Mucosa of rectum (tissue), 2 donors: ENCODE measurements at regions not wholly inside any gene's neighbourhood (a gene's known extent, or its start where the extent isn't known, plus 50 kb on each side); places are given as distances from the start of the nearest gene placed in this dataset.

Experiments
- H3K27ac ChIP-seq, 2 donors: one replicate each; pipeline ENCODE4 v1.7.0; 2013; ENCODE audit warnings: inconsistent platforms in 2 of 2, low read depth in 2 of 2, low read length in 2 of 2
- H3K27me3 ChIP-seq, 2 donors: one replicate each; pipeline ENCODE4 v1.7.0; 2013; ENCODE audit warnings: low read length in 2 of 2; ENCODE audit not compliant: control insufficient read depth in 2 of 2, insufficient read depth in 2 of 2
- H3K36me3 ChIP-seq, 2 donors: one replicate each; pipeline ENCODE4 v1.7.0; 2013; ENCODE audit warnings: low read length in 2 of 2; ENCODE audit not compliant: control insufficient read depth in 2 of 2, insufficient read depth in 2 of 2
- H3K4me1 ChIP-seq, 2 donors: one replicate each; pipeline ENCODE4 v1.7.0; 2013; ENCODE audit warnings: low read length in 2 of 2, mild to moderate bottlenecking in 1 of 2; ENCODE audit not compliant: control insufficient read depth in 2 of 2, insufficient read depth in 2 of 2
- H3K4me3 ChIP-seq, 2 donors: one replicate each; pipeline ENCODE4 v1.7.0; 2013; ENCODE audit warnings: low read length in 2 of 2
- H3K9ac ChIP-seq, 2 donors: one replicate each; pipeline ENCODE4 v1.7.0; 2013; ENCODE audit warnings: low read length in 2 of 2, low read depth in 1 of 2, mild to moderate bottlenecking in 1 of 2
- H3K9me3 ChIP-seq, 2 donors: one replicate each; pipeline ENCODE4 v1.7.0; 2013; ENCODE audit warnings: low read length in 2 of 2; ENCODE audit not compliant: control insufficient read depth in 2 of 2
- donor health status: healthy.
- donor health status: Normal muscosa, but diverticular disease.

DNA sequence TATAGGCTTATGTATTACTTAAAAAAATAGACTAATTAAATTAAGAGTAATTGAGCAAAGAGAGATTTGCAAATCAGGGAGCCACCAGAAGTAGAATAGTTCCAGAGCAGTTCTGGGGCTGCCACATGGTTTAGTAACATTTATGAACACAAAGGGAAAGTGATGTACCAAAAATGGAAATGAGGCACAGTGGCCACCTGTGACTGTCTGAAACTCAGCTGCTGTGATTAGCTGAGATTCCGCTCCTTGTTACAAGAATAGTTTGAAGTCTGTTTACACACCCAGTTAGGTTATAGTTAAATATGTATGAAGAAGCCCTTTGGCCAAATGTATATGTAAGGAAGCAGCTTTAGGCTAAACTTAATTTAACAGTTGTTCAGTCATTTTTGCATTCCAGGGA lies 901.5 kb upstream of the CHORDC1 start:
- H3K9me3 ChIP-seq: no peaks in the 10 kb centered on the region
- H3K4me1 ChIP-seq: no peaks in the 10 kb centered on the region
- no peak overlapping the region for H3K4me3 ChIP-seq
- H3K27me3 ChIP-seq: no peaks in the 10 kb centered on the region
- no peak overlapping the region for H3K9ac ChIP-seq
- no peaks in the 10 kb centered on the region for H3K36me3 ChIP-seq
- no peak overlapping the region for H3K27ac ChIP-seq

DNA sequence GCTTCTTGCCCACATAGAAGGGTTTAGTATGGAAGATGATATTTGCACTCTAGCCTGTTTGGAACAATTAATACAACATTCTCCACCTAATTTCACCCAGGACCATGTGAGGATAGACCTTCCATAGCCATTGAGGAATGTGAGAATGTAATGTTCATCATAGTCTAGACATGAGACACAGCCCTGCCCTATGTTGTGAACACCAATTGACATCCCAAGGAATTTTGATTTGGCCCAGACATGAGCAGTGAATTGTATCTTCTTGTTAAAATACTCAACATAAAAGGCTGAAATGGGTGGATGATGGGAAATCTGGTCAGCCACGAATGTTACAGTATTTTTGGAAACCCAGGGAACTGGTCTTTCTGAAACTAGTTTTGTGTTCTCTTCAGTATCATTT lies 892.3 kb upstream of the CHORDC1 start:
- H3K36me3 ChIP-seq: no peaks in the 10 kb centered on the region
- no peak overlapping the region for H3K27ac ChIP-seq
- no peak overlapping the region for H3K4me3 ChIP-seq
- no peaks in the 10 kb centered on the region for H3K9me3 ChIP-seq
- no peaks in the 10 kb centered on the region for H3K4me1 ChIP-seq
- H3K27me3 ChIP-seq: no peaks in the 10 kb centered on the region
- H3K9ac ChIP-seq: no peak overlapping the region

DNA sequence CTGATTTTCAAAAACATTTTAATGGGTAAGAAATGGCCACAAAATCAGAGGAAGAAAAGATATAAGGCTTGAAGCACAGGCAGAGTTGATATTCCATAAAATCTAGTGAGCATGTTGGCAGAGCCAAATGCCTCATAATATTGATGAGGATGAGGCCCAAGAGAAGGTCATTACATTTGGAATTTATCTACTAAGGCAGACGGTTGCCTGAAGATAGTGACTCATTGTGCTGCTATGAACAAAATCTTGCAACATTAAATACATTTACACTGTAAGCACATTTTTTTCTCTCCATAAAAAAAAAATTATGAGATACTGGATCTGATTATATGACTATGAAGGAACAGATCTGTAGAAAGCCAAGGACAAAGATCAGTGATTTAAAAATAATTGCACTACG lies 881.4 kb upstream of the CHORDC1 start:
- no peaks in the 10 kb centered on the region for H3K4me1 ChIP-seq
- no peak overlapping the region for H3K4me3 ChIP-seq
- H3K27ac ChIP-seq: no peak overlapping the region
- H3K27me3 ChIP-seq: no peaks in the 10 kb centered on the region
- H3K9ac ChIP-seq: no peak overlapping the region
- H3K36me3 ChIP-seq: no peaks in the 10 kb centered on the region
- H3K9me3 ChIP-seq: no peaks in the 10 kb centered on the region

DNA sequence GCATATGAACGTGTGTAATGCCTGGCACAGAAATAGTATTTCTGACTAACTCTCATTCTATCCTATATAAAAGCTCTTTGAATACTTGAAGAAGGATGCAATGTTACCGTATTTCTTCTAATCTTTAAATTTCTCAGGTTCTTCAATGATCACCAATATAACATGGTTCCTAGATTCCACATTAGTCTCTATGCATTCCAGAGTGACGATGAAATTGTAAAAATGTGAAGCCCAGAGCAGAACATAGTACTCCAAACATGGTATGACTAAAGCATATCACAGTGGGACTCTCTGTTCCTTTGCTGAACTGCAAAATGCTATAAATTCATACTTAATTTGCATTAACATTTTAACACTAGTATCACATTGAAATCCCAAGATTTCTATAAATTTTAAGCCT lies 877.6 kb upstream of the CHORDC1 start:
- Histone ChIP-seq H3K36me3 (no peaks in the 10 kb centered on the region), H3K9me3 (no peaks in the 10 kb centered on the region), H3K9ac (no peak overlapping the region), H3K27ac (no peak overlapping the region), H3K27me3 (no peaks in the 10 kb centered on the region), H3K4me1 (no peaks in the 10 kb centered on the region), H3K4me3 (no peak overlapping the region)

DNA sequence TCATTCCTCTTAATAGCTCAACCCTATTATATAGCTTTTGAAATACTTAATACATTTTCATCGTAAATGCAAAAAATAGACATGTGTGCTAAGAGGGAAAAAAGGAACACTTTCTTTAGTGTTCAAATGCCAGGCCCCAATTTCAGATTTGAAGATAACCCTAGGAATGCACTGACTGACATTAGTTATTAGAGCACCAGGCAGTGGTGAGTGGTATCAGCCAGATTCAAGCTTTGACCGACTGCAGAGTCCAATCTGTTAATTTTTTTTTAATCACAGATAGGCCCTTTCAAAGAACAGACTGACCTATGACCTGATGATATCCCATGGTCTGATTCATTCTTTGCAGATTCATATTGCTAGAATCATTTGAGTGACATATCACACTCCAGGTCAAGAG lies 874.2 kb upstream of the CHORDC1 start:
- Histone ChIP-seq H3K36me3 (no peaks in the 10 kb centered on the region), H3K27ac (no peak overlapping the region), H3K9ac (no peak overlapping the region), H3K4me3 (no peak overlapping the region), H3K27me3 (no peaks in the 10 kb centered on the region), H3K9me3 (no peaks in the 10 kb centered on the region), H3K4me1 (no peaks in the 10 kb centered on the region)

DNA sequence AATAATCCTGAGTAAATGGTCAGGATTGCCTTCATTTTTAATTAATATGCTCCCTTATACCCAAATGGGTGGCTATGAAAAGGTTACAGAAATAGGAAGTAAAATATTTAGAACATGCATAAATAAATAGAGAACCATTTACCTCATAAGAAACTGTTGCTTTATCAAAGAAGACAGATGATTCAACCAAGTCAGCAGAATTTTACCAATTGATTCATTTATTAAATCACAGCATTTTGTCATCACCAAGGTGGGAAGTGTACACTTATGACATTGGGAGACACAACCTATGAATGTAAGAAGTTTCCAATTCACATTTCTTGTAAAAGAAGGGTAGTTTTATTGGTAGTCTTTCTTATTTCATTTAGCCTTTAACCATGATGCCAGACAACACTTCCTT lies 870.3 kb upstream of the CHORDC1 start:
- no peaks in the 10 kb centered on the region for H3K27me3 ChIP-seq
- H3K36me3 ChIP-seq: no peaks in the 10 kb centered on the region
- no peaks in the 10 kb centered on the region for H3K4me1 ChIP-seq
- H3K9me3 ChIP-seq: no peaks in the 10 kb centered on the region
- H3K27ac ChIP-seq: no peak overlapping the region
- H3K9ac ChIP-seq: no peak overlapping the region
- no peak overlapping the region for H3K4me3 ChIP-seq

DNA sequence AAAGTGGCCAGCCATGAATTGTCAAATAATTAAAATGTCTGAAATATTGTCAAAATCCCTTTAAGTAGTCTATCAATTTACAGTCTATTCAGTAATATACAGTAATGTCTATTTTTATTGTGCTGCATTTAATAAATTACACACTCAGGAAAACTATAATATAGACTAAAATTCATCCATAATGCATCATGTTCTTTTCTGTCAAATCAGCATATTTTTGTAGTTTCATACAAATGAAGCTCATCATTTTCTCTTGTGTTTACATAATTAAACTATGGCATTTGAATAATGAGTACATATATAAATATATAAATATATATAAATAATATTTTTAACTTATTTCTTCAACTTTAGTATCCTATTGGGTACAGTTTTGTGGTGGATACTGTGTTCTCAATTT lies 868.7 kb upstream of the CHORDC1 start:
- Histone ChIP-seq H3K27me3 (no peaks in the 10 kb centered on the region), H3K27ac (no peak overlapping the region), H3K36me3 (no peaks in the 10 kb centered on the region), H3K9ac (no peak overlapping the region), H3K4me3 (no peak overlapping the region), H3K4me1 (no peaks in the 10 kb centered on the region), H3K9me3 (no peaks in the 10 kb centered on the region)

DNA sequence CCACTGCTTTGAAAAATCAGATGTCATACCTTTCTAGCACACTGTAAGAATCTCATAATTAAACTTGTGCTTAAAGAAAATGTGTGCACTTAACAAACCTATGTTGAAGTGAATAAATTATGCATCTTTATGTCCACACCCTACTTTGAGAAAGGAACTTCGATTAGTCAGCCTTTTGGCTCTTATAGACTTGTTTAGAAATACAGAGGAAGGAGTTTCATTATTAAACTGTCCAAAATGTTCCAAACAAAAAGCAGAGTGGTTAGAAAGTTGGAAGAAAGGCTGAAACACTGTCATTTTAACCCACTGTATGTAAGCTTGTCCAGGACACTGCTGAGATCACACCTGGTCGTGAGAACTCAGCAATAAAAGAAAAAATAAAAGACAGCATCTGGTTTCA lies 863.2 kb upstream of the CHORDC1 start:
- H3K9me3 ChIP-seq: peaks cover 0 to 2% of the 10 kb centered on the region in 2 donors
- H3K4me3 ChIP-seq: no peak overlapping the region
- H3K27me3 ChIP-seq: no peaks in the 10 kb centered on the region
- no peaks in the 10 kb centered on the region for H3K4me1 ChIP-seq
- no peak overlapping the region for H3K27ac ChIP-seq
- no peaks in the 10 kb centered on the region for H3K36me3 ChIP-seq
- no peak overlapping the region for H3K9ac ChIP-seq

DNA sequence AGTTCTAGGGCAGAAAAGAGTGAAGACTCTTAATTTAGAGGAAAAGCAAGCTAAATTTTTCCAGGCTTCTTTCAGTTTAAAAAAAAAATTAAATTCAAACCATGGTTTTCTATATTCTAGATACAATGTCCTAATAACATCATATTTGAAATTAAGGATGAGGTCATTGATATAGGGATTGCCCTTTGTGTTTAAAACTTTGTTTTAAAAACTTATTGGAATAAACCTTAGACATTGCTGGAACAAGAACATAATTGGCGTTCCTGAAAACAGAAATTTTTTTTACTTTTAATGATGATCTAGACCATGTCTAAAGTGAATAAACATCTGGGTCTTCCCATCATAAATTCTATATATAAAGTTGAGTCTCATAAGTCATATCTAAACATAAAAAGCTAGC lies 859.4 kb upstream of the CHORDC1 start:
- Histone ChIP-seq H3K9ac (no peak overlapping the region), H3K4me3 (no peak overlapping the region), H3K27me3 (no peaks in the 10 kb centered on the region)

DNA sequence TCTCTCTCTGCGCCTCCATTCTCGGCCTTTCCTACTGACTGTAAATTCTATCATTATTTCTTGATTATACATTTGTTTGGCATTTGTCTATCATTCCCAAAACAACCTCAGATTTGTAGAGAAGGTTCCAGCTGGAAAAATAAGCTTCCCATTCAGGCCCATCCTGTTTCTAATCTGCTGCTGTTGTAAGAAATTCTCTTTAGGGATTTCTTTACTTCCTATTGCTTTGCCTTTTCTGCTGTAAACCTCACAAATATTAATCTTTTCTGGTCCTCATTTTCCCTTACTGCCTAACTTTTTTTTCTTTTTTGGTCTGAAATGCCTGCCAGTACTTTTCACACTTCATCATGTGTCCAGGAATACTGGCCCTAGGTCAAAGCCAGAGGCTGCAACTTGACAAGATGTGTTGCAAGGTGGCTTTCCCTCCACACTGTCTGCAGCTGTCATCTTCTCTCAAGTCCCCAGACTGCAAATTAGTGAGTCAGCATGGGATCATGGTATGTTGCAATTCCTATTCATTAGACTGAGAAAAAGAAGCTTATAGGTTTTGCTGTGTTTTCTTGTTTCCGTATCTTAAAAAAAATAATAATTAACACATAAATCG lies 858.7 kb upstream of the CHORDC1 start:
- no peaks in the 10 kb centered on the region for H3K27me3 ChIP-seq
- no peak overlapping the region for H3K4me3 ChIP-seq
- no peaks in the 10 kb centered on the region for H3K36me3 ChIP-seq
- no peak overlapping the region for H3K27ac ChIP-seq
- peaks cover 0 to 2% of the 10 kb centered on the region in 2 donors for H3K9me3 ChIP-seq
- no peak overlapping the region for H3K9ac ChIP-seq
- no peaks in the 10 kb centered on the region for H3K4me1 ChIP-seq

More for the DNA sequence above, 859.4 kb upstream of the CHORDC1 start:
- Histone ChIP-seq H3K27ac (no peak overlapping the region), H3K9me3 (peaks cover 0 to 2% of the 10 kb centered on the region in 2 donors), H3K4me1 (no peaks in the 10 kb centered on the region), H3K36me3 (no peaks in the 10 kb centered on the region)

DNA sequence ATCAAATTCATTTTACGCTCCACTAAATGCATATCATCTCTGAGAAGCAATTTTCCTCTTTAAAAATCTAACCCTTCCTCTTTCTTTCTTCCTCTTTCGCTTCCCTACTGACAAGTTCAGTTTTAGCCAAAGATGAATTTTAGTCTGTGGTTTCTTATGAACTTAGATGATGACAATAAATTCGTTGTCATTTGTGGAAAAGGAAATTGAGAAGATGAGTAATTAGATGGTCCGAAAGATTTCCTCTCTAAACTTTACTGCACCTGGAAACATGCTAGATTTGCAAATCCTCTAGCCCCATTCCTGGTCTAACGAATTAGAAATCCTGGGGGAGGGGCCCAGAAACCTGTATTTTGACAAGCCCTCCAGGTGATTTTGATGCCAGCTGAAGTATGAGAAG lies 855.4 kb upstream of the CHORDC1 start:
- no peaks in the 10 kb centered on the region for H3K27me3 ChIP-seq
- H3K9me3 ChIP-seq: peaks cover 0 to 3% of the 10 kb centered on the region in 2 donors
- no peaks in the 10 kb centered on the region for H3K36me3 ChIP-seq
- no peak overlapping the region for H3K27ac ChIP-seq
- no peak overlapping the region for H3K4me3 ChIP-seq
- H3K9ac ChIP-seq: no peak overlapping the region
- H3K4me1 ChIP-seq: no peaks in the 10 kb centered on the region
